Lung (tissue), 11 donors: ENCODE measurements at regions not wholly inside any gene's neighbourhood (a gene's known extent, or its start where the extent isn't known, plus 50 kb on each side); places are given as distances from the start of the nearest gene placed in this dataset.

Experiments used
- ATAC-seq: fragments of 200-7000 bp; cut with Tn5 transposase; one replicate; pipeline ENCODE4 v1.9.1; 2020; ENCODE audit warnings: moderate number of reproducible peaks; ENCODE audit not compliant: insufficient read depth, low FRiP score
- DNase-seq, 3 donors: peaks; one replicate each; pipeline ENCODE4 v3.0.0-alpha.2; 2013 to 2017
- H3K27ac ChIP-seq, 2 donors: one replicate each; pipeline ENCODE4 v1.5.1; 2013; ENCODE audit warnings: mild to moderate bottlenecking in 2 of 2, moderate library complexity in 2 of 2, control low read depth in 1 of 2, inconsistent platforms in 1 of 2, low read depth in 1 of 2, low read length in 1 of 2
- H3K27me3 ChIP-seq, 3 donors: one replicate each; pipeline ENCODE4 v1.5.1; 2013; ENCODE audit warnings: low read length in 2 of 3; ENCODE audit not compliant: control insufficient read depth in 3 of 3, insufficient read depth in 3 of 3
- H3K36me3 ChIP-seq, 4 donors: one replicate each; pipeline ENCODE4 v1.5.1; 2013; ENCODE audit warnings: low read length in 4 of 4, mild to moderate bottlenecking in 1 of 4, moderate library complexity in 1 of 4; ENCODE audit not compliant: control insufficient read depth in 4 of 4, insufficient read depth in 4 of 4
- H3K4me1 ChIP-seq, 5 donors: one replicate each; pipeline ENCODE4 v1.5.1; 2013; ENCODE audit warnings: low read length in 5 of 5, mild to moderate bottlenecking in 2 of 5, moderate library complexity in 1 of 5; ENCODE audit not compliant: control insufficient read depth in 5 of 5, insufficient read depth in 5 of 5
- H3K4me3 ChIP-seq: one replicate; pipeline ENCODE4 v1.5.1; 2013; ENCODE audit warnings: mild to moderate bottlenecking, control low read depth, moderate library complexity
- H3K9ac ChIP-seq, 2 donors: one replicate each; pipeline ENCODE4 v1.5.1; 2013; ENCODE audit warnings: low read length in 2 of 2, control low read depth in 1 of 2; ENCODE audit not compliant: insufficient read depth in 1 of 2
- H3K9me3 ChIP-seq, 4 donors: one replicate each; pipeline ENCODE4 v1.5.1; 2013; ENCODE audit warnings: low read length in 3 of 4, mild to moderate bottlenecking in 1 of 4, moderate library complexity in 1 of 4; ENCODE audit not compliant: control insufficient read depth in 4 of 4, insufficient read depth in 3 of 4
- CTCF ChIP-seq: IDR thresholded peaks from 2 replicates; pipeline ENCODE4 v1.5.1; 2012; ENCODE audit warnings: mild to moderate bottlenecking; ENCODE audit errors: control extremely low read depth, extremely low read depth
- whole genome bisulfite sequencing, 2 donors: extraction: QIAGEN DNeasy Blood & Tissue Kit; methylation state at CpG; one replicate each; pipeline ENCODE4 v1.1.7; 2013; 5-methylcytosine and 5-hydroxymethylcytosine counted together
- donor health status: control.
- donor health status: control.
- donor health status: Bipolar disorder and iron deficiency.
- donor health status: healthy.
- donor health status: DM: yes; HTN: yes; CAD: no.

- ATAC-seq (no peak), DNase-seq (no peak)
Measured at GRCh38 chr5:175803736-175804454, 67.5 kb upstream of the CPLX2 start.

GRCh38 chr5:175805256-175806011 is 65.9 kb upstream of the CPLX2 start:
- H3K36me3 ChIP-seq = no peaks in the 10 kb centered on the region
- WGBS, 2 donors = 73 to 79% methylated on average over 12 of the region's 12 CpGs
- ATAC-seq = no peak
- no peak for TF ChIP-seq CTCF
- DNase-seq = no peak
- no peak overlapping the region for H3K4me3 ChIP-seq
- H3K9me3 ChIP-seq = peaks cover 0 to 5% (median 0%) of the 10 kb centered on the region in 4 donors
- H3K27ac ChIP-seq = no peak overlapping the region
- no peak overlapping the region for H3K9ac ChIP-seq
- peaks cover 0 to 6% (median 0%) of the 10 kb centered on the region in 5 donors for H3K4me1 ChIP-seq
- peaks cover 0 to 8% (median 2%) of the 10 kb centered on the region in 3 donors for H3K27me3 ChIP-seq

More at GRCh38 chr5:175803736-175804454, 67.5 kb upstream of the CPLX2 start:
- no peak overlapping the region for H3K4me3 ChIP-seq
- H3K9me3 ChIP-seq = peaks cover 0 to 3% (median 0%) of the 10 kb centered on the region in 4 donors
- H3K36me3 ChIP-seq = no peaks in the 10 kb centered on the region
- no peak overlapping the region for H3K9ac ChIP-seq
- H3K4me1 ChIP-seq = no peaks in the 10 kb centered on the region
- 63 to 76% methylated on average over 8 of the region's 8 CpGs for WGBS, 2 donors
- no peak for TF ChIP-seq CTCF
- no peak overlapping the region for H3K27ac ChIP-seq
- peaks cover 0 to 8% (median 3%) of the 10 kb centered on the region in 3 donors for H3K27me3 ChIP-seq

- Histone ChIP-seq H3K4me1 (peaks cover 0 to 6% (median 0%) of the 10 kb centered on the region in 5 donors), H3K9ac (no peak overlapping the region), H3K9me3 (peaks cover 0 to 3% (median 0%) of the 10 kb centered on the region in 4 donors), H3K27me3 (peaks cover 0 to 8% (median 2%) of the 10 kb centered on the region in 3 donors), H3K36me3 (no peaks in the 10 kb centered on the region), H3K27ac (no peak overlapping the region), H3K4me3 (no peak overlapping the region)
- no peak for TF ChIP-seq CTCF
- DNase-seq = no peak
- WGBS, 2 donors = 88 to 90% methylated on average over 6 of the region's 6 CpGs
- no peak for ATAC-seq
Measured at GRCh38 chr5:175808711-175809110, 62.7 kb upstream of the CPLX2 start.
